ENCODE measurements at regions not wholly inside any gene's neighbourhood (a gene's known extent, or its start where the extent isn't known, plus 50 kb on each side); places are given as distances from the start of the nearest gene placed in this dataset.

DNA sequence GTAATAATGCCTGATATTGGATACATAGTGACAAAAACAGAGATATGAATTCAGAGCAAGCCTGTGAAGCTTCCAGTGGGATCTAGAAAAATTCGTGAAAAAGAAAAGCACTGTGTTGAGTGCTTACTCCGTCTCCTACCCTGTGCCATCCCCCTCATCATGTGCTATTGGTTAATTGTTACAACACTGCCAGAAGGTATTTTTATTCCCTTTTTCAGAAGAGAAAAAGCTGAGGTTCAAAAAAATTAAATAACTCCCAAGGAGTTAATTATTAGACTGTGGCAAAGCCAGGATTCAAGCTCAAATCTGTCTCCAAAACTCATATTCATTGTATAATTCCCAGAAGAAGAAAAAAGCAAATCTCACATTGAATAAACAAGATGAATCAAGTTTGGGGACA is 735.5 kb upstream of the ACVR2A start:
- Histone ChIP-seq H3K4me1 (ENCODE audit: control insufficient read depth, insufficient read depth, low read length) (no peaks in the 10 kb centered on the region), H3K27me3 (ENCODE audit: control insufficient read depth, insufficient read depth, low read length) (no peaks in the 10 kb centered on the region), H3K4me3 (ENCODE audit: low read depth, low read length) (no peak overlapping the region), H3K27ac (ENCODE audit: low read depth, low read length) (no peak overlapping the region), H3K36me3 (ENCODE audit: control insufficient read depth, insufficient read depth, low read length) (no peaks in the 10 kb centered on the region), H3K9me3 (ENCODE audit: control insufficient read depth, insufficient read depth, low read depth, low read length) (0 out of 2 replicates have a peak, but pooled peaks cover 2% of the 10 kb centered on the region), H3K9ac (ENCODE audit: low read length) (no peak overlapping the region)

DNA sequence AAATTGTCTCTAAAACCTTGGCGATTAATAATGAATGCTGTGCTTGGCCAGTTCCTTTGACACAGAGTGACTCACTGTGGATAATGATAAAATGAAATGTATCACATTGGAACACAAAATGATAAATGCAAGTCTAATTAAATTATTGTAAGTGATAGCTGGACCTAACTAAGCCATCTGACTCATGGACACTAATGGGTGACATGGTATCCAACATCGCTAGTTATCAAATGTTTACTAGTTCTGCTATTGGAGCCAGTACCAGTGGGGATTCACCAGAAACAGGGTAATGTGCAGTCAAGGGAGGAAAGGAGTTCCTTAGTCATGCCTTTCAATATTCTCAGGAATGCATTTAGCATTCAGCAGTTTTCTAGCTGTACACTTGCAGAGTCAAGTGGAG is 736.3 kb upstream of the ACVR2A start:
- Histone ChIP-seq H3K9me3 (ENCODE audit: control insufficient read depth, insufficient read depth, low read depth, low read length) (no peaks in the 10 kb centered on the region), H3K27me3 (ENCODE audit: control insufficient read depth, insufficient read depth, low read length) (no peaks in the 10 kb centered on the region), H3K9ac (ENCODE audit: low read length) (no peak overlapping the region), H3K4me1 (ENCODE audit: control insufficient read depth, insufficient read depth, low read length) (no peaks in the 10 kb centered on the region), H3K27ac (ENCODE audit: low read depth, low read length) (no peak overlapping the region), H3K36me3 (ENCODE audit: control insufficient read depth, insufficient read depth, low read length) (no peaks in the 10 kb centered on the region), H3K4me3 (ENCODE audit: low read depth, low read length) (no peak overlapping the region)

GRCh38 chr2:147101941-147102790 is 742.7 kb upstream of the ACVR2A start:
- H3K9ac ChIP-seq (ENCODE audit: low read length), result no peak overlapping the region
- H3K27me3 ChIP-seq (ENCODE audit: control insufficient read depth, insufficient read depth, low read length), result no peaks in the 10 kb centered on the region

GRCh38 chr2:147100406-147101035 is 744.3 kb upstream of the ACVR2A start:
- Histone ChIP-seq H3K36me3 (ENCODE audit: control insufficient read depth, insufficient read depth, low read length) (no peaks in the 10 kb centered on the region), H3K4me3 (ENCODE audit: low read depth, low read length) (no peak overlapping the region), H3K9ac (ENCODE audit: low read length) (no peak overlapping the region), H3K27me3 (ENCODE audit: control insufficient read depth, insufficient read depth, low read length) (no peaks in the 10 kb centered on the region), H3K27ac (ENCODE audit: low read depth, low read length) (no peak overlapping the region), H3K4me1 (ENCODE audit: control insufficient read depth, insufficient read depth, low read length) (no peaks in the 10 kb centered on the region), H3K9me3 (ENCODE audit: control insufficient read depth, insufficient read depth, low read depth, low read length) (no peaks in the 10 kb centered on the region)

More at GRCh38 chr2:147101941-147102790, 742.7 kb upstream of the ACVR2A start:
- Histone ChIP-seq H3K4me3 (ENCODE audit: low read depth, low read length) (no peak overlapping the region), H3K27ac (ENCODE audit: low read depth, low read length) (no peak overlapping the region), H3K9me3 (ENCODE audit: control insufficient read depth, insufficient read depth, low read depth, low read length) (no peaks in the 10 kb centered on the region), H3K4me1 (ENCODE audit: control insufficient read depth, insufficient read depth, low read length) (no peaks in the 10 kb centered on the region), H3K36me3 (ENCODE audit: control insufficient read depth, insufficient read depth, low read length) (no peaks in the 10 kb centered on the region)

- no peak overlapping the region for H3K27ac ChIP-seq (ENCODE audit: low read depth, low read length)
- H3K9ac ChIP-seq (ENCODE audit: low read length), result no peak overlapping the region
- no peaks in the 10 kb centered on the region for H3K9me3 ChIP-seq (ENCODE audit: control insufficient read depth, insufficient read depth, low read depth, low read length)
- no peaks in the 10 kb centered on the region for H3K36me3 ChIP-seq (ENCODE audit: control insufficient read depth, insufficient read depth, low read length)
- H3K4me3 ChIP-seq (ENCODE audit: low read depth, low read length), result no peak overlapping the region
- H3K4me1 ChIP-seq (ENCODE audit: control insufficient read depth, insufficient read depth, low read length), result 0 out of 2 replicates have a peak, but pooled peaks cover under 1% of the 10 kb centered on the region
- peaks cover 4% of the 10 kb centered on the region; the same call in 1 of the 2 replicates for H3K27me3 ChIP-seq (ENCODE audit: control insufficient read depth, insufficient read depth, low read length)
Observed at GRCh38 chr2:147099845-147100244, 745.0 kb upstream of the ACVR2A start.

GRCh38 chr2:147098940-147099339 is 745.9 kb upstream of the ACVR2A start:
- Histone ChIP-seq H3K27ac (ENCODE audit: low read depth, low read length) (no peak overlapping the region), H3K9ac (ENCODE audit: low read length) (no peak overlapping the region), H3K27me3 (ENCODE audit: control insufficient read depth, insufficient read depth, low read length) (peaks cover 5% of the 10 kb centered on the region; the same call in 1 of the 2 replicates), H3K9me3 (ENCODE audit: control insufficient read depth, insufficient read depth, low read depth, low read length) (no peaks in the 10 kb centered on the region), H3K36me3 (ENCODE audit: control insufficient read depth, insufficient read depth, low read length) (no peaks in the 10 kb centered on the region), H3K4me1 (ENCODE audit: control insufficient read depth, insufficient read depth, low read length) (peaks cover 9% of the 10 kb centered on the region; the same call in 1 of the 2 replicates), H3K4me3 (ENCODE audit: low read depth, low read length) (no peak overlapping the region)

GRCh38 chr2:147097747-147098146 is 747.1 kb upstream of the ACVR2A start:
- H3K27me3 ChIP-seq (ENCODE audit: control insufficient read depth, insufficient read depth, low read length), result peaks cover 5% of the 10 kb centered on the region; the same call in 1 of the 2 replicates
- H3K36me3 ChIP-seq (ENCODE audit: control insufficient read depth, insufficient read depth, low read length), result no peaks in the 10 kb centered on the region
- H3K4me3 ChIP-seq (ENCODE audit: low read depth, low read length), result no peak overlapping the region
- H3K4me1 ChIP-seq (ENCODE audit: control insufficient read depth, insufficient read depth, low read length), result peaks cover 11% of the 10 kb centered on the region; the same call in 1 of the 2 replicates
- no peak overlapping the region for H3K9ac ChIP-seq (ENCODE audit: low read length)
- H3K9me3 ChIP-seq (ENCODE audit: control insufficient read depth, insufficient read depth, low read depth, low read length), result no peaks in the 10 kb centered on the region
- H3K27ac ChIP-seq (ENCODE audit: low read depth, low read length), result no peak overlapping the region

GRCh38 chr2:147096671-147097070 is 748.2 kb upstream of the ACVR2A start:
- H3K27me3 ChIP-seq (ENCODE audit: control insufficient read depth, insufficient read depth, low read length), result peaks cover 5% of the 10 kb centered on the region; the same call in 1 of the 2 replicates
- no peak overlapping the region for H3K27ac ChIP-seq (ENCODE audit: low read depth, low read length)
- H3K4me1 ChIP-seq (ENCODE audit: control insufficient read depth, insufficient read depth, low read length), result peaks cover 11% of the 10 kb centered on the region; the same call in 1 of the 2 replicates
- H3K9ac ChIP-seq (ENCODE audit: low read length), result no peak overlapping the region
- no peak overlapping the region for H3K4me3 ChIP-seq (ENCODE audit: low read depth, low read length)
- no peaks in the 10 kb centered on the region for H3K36me3 ChIP-seq (ENCODE audit: control insufficient read depth, insufficient read depth, low read length)
- no peaks in the 10 kb centered on the region for H3K9me3 ChIP-seq (ENCODE audit: control insufficient read depth, insufficient read depth, low read depth, low read length)

- Histone ChIP-seq H3K27me3 (ENCODE audit: control insufficient read depth, insufficient read depth, low read length) (peaks cover 5% of the 10 kb centered on the region; the same call in 1 of the 2 replicates), H3K9ac (ENCODE audit: low read length) (no peak overlapping the region), H3K4me1 (ENCODE audit: control insufficient read depth, insufficient read depth, low read length) (peaks cover 11% of the 10 kb centered on the region; the same call in 1 of the 2 replicates), H3K36me3 (ENCODE audit: control insufficient read depth, insufficient read depth, low read length) (no peaks in the 10 kb centered on the region), H3K4me3 (ENCODE audit: low read depth, low read length) (no peak overlapping the region), H3K9me3 (ENCODE audit: control insufficient read depth, insufficient read depth, low read depth, low read length) (no peaks in the 10 kb centered on the region), H3K27ac (ENCODE audit: low read depth, low read length) (no peak overlapping the region)
Observed at GRCh38 chr2:147095376-147095775, 749.5 kb upstream of the ACVR2A start.

DNA sequence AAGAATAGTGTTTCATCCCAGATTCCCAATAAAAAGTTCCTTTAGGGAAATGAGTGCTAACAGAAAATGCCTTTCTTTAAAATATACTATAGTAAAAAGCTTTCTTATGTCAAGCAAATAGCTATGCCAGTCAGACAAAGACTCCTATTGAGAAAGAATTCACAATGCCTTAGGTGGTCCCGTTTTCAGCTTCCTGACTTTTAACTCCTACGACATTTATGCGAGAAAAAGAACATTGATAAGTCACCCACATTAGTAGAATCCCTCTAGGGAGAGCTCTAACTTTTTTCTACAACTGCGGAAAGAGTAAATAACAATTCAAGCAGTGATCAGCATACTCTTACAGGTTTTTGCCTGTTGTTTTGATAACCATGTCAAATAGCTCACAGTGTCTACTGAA is 750.8 kb upstream of the ACVR2A start:
- H3K27me3 ChIP-seq (ENCODE audit: control insufficient read depth, insufficient read depth, low read length), result peaks cover 5% of the 10 kb centered on the region; the same call in 1 of the 2 replicates
- H3K4me1 ChIP-seq (ENCODE audit: control insufficient read depth, insufficient read depth, low read length), result peaks cover 11% of the 10 kb centered on the region; the same call in 1 of the 2 replicates
- no peak overlapping the region for H3K4me3 ChIP-seq (ENCODE audit: low read depth, low read length)
- H3K36me3 ChIP-seq (ENCODE audit: control insufficient read depth, insufficient read depth, low read length), result no peaks in the 10 kb centered on the region
- no peak overlapping the region for H3K27ac ChIP-seq (ENCODE audit: low read depth, low read length)
- H3K9me3 ChIP-seq (ENCODE audit: control insufficient read depth, insufficient read depth, low read depth, low read length), result no peaks in the 10 kb centered on the region
- no peak overlapping the region for H3K9ac ChIP-seq (ENCODE audit: low read length)

DNA sequence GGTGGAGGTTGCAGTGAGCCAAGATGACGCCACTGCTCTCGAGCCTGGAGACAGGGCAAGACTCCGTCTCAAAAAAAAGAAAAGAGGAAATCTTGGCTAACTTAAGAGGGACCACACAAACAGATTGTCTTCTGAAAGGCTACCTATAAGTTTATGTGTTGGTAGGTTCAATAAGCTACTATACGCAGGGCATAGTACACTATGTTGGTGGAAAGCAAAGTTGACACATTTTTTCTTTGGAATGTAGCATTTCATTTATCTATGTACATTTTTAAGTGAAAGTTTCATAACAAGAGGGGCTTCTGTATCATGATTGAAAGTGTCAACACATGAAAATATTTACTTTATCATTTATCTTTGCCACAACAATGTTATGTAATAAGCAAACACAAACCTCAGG is 752.6 kb upstream of the ACVR2A start:
- no peaks in the 10 kb centered on the region for H3K36me3 ChIP-seq (ENCODE audit: control insufficient read depth, insufficient read depth, low read length)
- peaks cover 5% of the 10 kb centered on the region; the same call in 1 of the 2 replicates for H3K27me3 ChIP-seq (ENCODE audit: control insufficient read depth, insufficient read depth, low read length)
- no peaks in the 10 kb centered on the region for H3K9me3 ChIP-seq (ENCODE audit: control insufficient read depth, insufficient read depth, low read depth, low read length)
- H3K9ac ChIP-seq (ENCODE audit: low read length), result no peak overlapping the region
- no peak overlapping the region for H3K27ac ChIP-seq (ENCODE audit: low read depth, low read length)
- H3K4me3 ChIP-seq (ENCODE audit: low read depth, low read length), result no peak overlapping the region
- H3K4me1 ChIP-seq (ENCODE audit: control insufficient read depth, insufficient read depth, low read length), result peaks cover 11% of the 10 kb centered on the region; the same call in 1 of the 2 replicates

Measured in HUES6 (cell line).